Fibroblast of upper back skin (primary cell): ENCODE measurements at regions not wholly inside any gene's neighbourhood (a gene's known extent, or its start where the extent isn't known, plus 50 kb on each side); places are given as distances from the start of the nearest gene placed in this dataset.
"Not testable (repeated sequence)": the region's sequence is repeated elsewhere in the genome, so short reads cannot be mapped to it uniquely, and the experiment has no call there.

Source experiments
- DNase-seq: peaks from one replicate; pipeline ENCODE4 v3.0.0-alpha.2; 2013

DNA sequence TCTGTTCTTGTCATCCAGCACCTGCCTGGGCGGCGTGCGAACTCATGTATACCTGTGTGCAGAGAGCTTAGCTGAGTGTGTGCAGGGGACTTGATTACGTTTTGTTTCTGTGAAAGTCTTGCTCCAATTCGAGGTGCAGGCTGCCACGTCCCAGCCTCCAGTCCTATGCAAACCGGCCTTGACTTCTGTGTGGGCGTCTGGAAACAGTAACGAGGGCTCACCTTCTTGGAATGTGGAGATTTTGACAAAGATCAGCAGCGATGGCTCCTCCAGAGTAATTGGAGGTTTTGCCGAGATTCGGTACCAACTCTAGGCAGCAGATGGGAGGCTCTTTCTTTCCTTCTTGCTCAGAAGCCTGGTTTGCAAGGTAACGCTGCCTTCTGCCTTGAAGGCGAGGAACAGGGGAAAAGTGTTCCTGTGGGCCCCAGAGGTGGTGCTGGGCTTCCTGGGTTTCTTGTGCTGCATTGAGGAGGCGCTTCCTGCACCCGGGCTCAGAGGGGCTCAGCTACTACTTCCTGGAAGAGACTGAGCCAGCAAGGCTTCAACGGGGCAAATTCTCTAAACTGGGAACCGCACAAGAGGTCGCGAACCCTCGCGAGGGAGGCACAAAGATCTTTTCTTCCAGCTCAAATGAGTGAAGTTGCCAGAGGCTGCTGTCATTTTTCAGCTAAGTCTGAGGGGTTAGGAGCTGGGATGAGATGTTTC is 249.0 kb downstream of the AACS start:
- no peak for DNase-seq

DNA sequence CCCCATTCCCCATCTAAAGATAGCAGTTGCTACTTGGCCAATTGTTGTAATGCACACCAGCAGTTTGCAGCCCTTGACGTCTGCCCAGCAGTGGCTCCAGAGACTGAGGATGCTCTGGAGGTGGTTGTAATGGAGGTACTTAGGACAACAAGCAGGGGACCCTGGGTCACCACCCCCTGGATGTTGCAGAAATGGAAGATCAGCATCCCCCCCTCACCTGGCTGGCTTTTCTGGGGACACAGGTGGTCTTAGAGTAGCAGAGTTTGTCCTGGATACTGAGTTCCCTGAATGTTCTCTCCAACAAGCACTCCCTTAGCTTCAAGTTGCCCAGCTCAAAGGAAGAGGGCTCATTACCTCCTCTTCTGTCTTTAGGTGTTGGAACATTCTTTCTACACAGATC is 250.5 kb downstream of the AACS start:
- no peak for DNase-seq

DNA sequence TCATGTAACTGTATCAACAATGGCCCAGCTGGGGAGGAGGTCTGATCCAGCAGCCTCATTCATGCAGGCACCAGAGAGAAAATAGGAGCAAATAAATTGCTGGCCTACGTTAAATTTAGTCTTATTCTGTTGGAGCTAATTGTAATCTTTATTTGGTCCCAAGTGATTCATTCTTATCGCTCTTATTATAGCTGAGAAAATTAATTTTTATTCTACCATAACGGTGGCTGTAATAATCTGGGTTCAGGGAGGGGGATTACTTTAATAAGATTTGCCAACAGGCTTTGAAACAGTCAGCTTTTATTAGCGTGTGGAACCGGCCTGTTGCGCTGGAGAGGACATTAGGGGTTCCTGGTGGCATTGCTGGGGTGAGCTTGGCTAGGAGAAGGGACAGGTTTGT is 254.9 kb downstream of the AACS start:
- no peak for DNase-seq

DNA sequence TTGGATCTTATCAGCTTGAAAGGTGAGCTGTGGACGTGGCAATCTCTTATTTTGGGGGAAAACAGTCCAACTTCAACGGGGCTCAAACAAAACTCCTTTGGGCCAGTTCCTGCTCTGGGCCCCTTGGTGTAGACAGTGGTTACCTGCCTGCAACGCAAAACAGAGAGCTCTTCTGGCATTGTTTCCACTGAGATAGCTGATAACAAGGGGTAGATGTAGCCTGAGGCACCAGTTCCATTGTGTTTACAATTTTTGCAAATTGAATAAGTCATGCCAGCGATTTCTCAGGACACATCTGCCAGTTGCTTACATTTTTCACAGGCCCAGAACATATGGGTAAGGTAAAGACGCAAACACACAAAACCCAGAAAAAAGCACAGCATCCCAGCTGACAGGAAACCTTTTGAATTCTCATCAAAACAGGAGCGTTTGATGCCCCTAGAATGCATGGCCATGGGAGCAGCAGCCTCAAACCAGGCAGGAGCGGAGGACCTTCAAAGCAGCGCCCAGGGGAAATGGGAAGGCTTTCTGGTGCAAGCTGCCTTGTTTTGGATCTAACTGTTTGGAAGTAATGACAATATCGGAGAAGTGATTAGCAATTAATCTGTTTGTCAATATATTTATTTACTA is 259.7 kb downstream of the AACS start:
- no peak for DNase-seq

DNA sequence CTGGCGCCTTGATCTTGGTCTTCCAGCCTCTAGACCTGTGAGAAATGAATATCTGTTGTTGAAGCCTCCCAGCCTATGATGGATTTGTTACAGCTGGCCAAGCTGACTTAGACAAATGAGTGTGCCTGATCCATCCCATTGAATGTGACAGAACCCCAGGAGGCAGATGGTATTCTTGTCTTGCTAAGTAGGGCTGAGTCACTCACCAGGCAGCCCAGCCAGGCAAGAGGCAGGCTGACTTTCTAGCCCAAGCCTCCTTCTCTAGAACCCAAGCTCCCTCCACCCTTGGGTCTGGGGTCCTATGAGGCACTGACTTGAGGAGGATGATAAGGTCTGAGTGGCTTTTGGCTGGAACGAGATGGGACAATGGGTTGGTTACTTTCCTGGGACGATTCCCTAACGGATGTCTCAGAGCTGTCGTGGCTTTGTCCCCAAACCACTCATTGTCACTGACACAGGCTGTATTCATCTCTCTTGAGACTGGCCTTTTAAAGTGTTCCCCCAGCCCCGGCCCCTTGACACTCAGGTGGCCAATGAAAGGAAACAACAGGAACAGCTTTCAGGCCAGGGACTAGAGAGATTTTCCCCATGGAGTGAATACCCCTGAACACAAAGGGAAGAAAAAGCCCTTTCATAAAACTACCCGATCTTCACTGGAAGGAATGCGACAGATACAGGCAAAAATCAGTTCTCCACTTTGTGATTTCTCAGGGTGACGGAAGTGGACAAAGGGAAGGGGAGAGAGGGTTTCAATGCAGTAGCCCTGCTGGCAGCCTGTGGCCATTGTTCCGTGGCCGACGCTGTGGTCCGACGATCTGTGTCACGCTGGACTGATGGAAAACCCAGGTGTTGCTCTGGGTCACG is 264.2 kb downstream of the AACS start:
- DNase-seq, result no peak

DNA sequence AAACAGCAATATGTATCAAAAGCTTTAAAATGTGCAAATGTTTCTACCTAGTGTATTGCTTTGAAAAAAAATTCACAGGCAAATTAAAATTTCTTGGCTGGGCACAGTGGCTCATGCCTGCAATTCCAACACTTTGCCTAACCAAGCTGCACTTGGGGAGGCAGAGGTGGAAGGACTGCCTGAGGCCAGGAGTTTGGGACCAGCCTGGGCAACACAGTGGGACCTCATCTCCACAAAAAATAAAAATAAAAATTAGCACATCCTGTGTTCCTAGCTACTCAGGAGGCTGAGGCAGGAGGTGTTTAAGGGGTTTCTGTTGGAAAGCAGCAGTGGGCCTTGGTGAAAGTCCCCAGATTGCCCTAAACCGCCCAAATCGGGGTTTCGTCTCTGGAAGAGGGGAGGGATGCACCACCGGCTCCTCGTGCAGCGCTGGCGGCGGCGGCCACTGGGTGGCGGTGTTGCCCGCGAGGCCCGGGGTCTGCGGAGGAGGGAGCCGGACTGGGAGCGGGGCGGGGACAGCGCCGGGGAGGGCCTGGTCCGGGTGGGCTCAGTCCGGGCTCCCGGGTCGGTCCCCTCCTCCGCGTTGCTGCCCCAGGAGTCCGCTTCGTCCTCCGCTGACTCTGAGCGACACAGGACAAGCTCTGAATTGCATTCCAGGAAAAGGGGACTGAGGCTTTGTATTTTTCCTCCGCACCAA is 265.6 kb downstream of the AACS start:
- peak; percentile 13 for DNase-seq

DNA sequence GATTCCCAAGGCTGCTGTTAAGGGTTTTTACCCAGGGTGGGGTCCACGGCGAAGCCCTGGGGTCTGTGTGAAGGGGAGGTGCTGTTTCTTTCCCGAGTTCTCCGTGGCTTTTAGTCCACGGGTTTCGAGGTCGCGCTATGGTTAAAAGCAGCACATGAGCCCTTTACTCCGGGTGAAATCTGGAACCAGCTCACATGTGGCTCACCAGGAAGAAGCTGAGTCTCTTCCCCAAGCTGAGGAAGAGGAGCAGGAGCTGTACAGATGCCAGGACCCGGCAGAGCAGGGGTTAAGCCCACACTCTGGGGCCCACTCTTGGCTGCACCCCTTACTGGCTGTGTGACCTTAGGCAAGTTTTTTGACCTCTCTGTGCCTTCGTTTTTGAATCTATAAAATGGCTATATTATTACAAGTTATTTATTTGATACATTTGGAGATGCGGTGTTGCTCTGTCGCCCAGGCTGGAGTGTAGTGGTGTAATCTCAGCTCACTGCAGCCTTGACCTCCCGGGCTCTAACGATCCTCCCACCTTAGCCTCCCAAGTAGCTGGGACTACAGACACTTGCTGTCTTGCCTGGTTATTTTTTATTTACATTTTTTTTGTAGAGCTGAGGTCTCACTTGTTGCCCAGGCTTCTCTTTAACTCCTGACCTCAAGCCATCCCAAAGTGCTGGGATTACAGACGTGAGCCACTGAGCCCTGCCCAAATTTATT is 266.3 kb downstream of the AACS start:
- no peak for DNase-seq

DNA sequence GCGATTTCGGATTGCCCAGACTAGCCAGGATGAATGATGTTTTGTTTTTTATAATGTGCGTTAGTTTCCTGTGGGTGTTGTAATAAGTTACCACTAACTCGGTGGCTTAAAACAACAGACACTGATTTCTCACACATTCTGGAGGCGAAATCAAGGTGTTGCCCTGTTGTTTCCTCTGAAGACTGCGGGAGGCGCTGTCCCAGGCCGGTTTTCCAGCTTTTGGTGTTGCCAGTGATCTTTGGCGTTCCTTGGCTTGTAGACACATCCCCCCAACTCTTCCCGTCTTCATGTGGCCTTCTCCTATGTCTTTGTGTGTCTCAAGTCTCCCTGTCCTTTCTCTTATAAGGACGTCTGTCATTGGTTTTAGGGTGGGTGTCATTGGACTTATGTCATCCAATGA is 267.7 kb downstream of the AACS start:
- DNase-seq, result no peak

DNA sequence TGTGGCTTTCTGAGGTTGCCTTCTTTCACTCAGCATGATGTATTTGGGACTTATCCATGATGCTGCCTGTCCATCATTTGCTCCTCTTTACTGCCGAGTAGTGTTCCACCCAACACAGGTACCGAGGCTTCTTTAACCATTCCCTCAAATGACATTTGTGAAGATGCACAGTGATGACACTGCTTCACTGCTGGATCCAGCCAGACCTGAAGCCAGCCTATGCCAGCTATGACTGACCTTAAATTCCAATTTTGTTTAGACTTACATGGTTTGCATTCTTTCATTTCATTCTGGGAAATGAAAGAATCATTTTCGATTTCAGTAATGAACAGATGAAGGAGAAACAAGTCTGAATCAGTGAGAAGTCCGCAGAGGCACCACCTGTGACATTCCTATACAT is 271.0 kb downstream of the AACS start:
- no peak for DNase-seq

DNA sequence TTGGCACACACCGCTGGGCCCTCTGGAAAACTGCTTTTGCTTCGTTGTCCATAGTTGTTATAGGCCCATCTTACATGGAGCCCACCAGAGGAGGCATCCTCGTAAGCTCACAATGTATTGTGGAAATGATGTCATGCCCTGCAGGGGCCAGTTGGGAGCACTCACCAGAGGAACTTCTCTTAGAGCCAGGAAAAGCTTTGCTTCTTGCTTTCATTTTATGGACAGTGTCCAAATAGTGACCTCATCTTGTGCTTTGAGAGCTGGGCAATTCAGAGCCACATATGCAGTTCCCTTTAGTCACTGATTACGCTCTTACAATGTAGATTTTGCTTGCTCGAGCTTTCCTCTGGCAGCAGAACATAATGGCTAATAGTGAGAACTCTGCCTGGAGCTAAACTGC is 275.6 kb downstream of the AACS start:
- DNase-seq, result peak; percentile 50

DNA sequence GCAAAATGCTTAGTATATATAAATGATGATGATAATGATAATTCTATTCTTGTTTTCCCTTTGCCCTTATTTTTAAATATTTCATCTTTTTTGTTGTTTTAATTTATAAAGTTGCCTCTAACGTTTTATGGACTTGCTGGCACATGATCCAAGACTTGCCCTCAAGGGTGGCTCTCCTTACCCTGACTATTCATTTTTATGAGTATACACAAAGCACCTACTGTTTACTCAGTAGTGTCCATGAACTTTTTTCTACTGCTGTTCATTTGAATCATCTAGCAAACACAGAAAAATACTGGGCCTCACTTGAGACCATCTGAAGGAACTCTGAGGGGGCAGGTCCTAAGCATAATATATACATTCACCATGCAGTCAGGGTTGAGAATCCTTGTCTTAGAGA is 276.2 kb downstream of the AACS start:
- DNase-seq, result no peak

DNA sequence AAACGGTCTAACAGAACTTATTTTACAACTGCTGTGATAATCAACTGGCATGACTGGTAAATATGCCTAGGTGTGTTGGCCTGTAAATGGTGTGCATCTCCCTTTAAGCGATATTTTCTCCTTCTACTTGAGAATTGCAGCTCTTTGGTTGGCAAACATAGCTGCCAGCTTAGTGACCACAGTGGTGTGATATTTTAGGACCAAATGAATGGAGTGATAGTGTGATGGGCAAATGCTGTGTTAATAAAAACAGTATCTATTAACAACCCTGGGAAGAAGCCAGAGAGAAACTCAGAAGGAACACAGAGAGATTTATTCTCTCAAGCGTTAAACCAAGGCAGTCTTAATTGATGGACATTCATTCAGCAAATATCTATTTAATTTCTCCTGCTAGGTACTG is 278.4 kb downstream of the AACS start:
- no peak for DNase-seq

DNA sequence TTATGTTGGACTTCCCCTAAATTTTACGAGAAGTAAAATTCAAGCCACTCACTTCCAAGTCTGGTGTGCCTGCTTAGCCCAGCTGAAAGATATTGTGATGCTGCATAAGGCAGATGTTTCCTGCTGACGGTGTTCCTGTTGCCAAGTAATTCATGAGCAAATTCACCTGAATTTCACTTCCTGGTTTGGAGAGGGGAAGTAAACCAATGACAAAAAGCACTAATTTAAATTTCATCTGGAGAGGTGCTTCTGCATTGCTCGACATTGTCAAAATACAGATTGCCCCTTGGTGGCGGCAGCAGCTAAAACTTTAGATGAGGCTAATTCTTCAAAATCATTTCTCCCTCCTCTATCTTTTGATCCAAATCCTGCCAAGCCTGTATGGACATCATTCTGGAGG is 281.1 kb downstream of the AACS start:
- no peak for DNase-seq

DNA sequence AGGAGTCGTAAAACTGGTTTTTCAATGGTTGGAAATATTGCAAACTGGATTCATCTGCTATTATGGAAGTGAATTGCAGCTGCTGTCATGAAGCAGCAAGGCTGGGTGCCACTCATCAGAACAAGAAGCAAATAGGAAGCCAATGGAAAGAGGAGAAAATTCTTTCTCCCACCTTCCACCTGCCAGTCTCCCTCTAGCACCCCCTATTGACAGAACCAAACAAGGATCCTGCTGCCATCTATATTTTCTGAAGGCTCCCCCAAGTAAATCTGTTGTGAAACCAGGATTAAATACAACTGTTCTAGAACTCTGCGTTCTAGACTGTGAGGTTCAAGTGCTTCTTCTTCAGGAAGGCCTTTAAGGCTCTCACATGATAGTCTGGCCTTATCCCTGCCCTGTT is 286.6 kb downstream of the AACS start:
- no peak for DNase-seq

DNA sequence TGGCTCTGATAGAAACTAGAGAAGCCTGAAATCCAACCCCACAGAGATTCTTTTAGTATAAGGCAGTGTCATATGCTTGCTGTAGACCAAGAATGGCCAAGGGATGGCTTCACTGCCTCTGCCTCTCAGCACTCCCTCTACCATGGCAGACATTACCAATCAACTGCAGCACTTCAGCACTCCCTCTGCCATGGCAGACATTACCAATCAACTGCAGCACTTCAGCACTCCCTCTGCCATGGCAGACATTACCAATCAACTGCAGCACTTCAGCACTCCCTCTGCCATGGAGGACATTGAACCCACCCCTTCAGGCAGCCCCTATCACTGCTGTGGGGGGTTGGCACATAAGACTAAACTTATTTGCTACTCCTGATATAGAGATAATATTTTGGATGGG is 287.8 kb downstream of the AACS start:
- DNase-seq, result not testable (repeated sequence)

DNA sequence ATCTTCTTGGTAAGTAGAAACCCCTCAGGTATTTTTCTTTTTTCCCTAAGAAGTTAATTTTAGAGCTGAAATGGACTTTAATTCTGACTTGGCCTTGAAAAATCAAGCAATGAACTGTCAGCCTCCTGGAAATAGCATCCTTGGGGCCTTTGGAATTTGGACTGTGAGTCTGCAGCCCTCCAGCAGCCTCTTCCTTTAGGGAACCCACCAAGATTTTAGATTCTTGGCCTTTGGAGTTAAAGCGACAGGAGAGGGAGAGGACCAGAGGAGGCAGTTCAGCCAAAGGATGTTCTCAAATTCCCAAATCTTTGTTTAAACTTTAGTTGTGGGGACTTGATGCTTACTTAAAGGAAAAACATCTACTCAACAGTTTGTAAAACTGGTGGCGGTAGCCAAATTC is 288.6 kb downstream of the AACS start:
- DNase-seq, result no peak

DNA sequence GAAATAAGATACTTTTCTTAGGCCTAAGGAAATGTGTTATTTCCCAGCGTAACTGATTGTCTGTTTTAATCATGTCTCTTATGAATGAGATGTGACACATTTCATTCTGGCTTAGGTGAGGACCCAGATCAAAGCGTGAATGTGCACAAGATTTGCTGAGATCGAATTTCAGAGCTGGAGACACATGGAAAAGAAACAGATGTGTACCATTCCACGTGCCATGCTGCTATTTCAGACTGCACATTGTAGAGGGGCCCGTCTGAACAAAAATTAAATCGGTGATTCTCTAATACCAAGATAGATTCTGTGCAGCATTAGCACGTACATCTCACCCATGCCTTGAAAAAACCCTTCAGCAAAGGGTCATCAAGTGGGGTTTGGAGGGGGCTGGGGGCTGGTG is 290.4 kb downstream of the AACS start:
- no peak for DNase-seq

DNA sequence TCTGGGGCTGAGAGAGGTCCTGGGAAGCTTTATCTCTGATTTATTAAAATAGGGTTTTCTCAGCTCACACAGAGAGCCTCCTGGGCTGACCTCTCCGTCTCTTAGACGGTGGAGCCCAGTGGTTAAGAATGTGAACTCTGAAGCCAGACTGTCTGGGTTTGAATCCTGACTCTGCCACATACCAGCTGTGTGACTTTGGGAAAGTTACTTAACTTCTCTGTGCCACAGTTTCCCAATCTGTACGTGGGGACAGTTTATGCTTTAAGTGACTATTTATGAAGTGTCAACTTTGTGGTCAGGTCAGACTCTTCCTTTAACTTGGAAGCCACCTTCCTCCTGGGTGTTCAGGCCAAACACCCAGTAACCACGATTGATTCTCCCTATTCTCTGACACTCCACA is 290.9 kb downstream of the AACS start:
- DNase-seq, result no peak

DNA sequence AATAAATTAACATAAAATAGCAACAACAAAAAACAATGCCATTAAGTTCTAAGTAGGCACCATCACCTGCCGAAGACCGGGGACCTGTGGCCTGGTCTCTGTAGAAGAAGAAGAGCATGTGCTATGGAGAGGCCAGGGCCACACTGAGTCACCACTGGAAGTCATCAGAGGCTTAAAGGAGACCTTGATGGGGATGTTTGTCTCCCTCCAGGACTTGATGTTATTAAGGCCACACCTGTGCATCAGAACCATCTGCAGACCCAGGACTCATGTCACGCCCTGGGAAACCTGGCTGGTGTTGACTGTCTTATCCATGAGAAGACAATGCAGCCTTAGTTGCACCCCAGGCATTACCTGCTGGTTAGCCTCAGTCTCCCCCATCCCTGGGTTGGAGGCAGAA is 292.3 kb downstream of the AACS start:
- DNase-seq, result no peak

DNA sequence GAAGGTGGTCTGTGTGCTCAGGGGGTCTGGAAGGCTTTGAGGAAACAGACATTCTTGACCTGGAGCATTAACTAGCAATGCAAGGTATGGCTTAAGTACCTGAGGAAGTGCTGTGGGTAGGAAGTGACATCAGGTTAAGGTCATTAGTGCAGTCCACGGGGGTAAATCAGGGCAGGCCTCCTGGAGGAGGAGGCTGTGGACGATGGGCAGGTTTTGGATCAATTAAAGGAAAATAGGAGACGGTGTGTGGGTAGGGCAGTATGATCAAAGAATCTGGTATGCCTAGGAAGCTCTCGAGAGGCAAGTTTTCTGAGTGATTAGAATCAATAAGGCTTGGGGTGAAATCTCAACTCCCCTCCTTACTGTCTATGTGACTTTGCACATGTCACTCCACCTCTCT is 295.3 kb downstream of the AACS start:
- DNase-seq, result no peak

DNA sequence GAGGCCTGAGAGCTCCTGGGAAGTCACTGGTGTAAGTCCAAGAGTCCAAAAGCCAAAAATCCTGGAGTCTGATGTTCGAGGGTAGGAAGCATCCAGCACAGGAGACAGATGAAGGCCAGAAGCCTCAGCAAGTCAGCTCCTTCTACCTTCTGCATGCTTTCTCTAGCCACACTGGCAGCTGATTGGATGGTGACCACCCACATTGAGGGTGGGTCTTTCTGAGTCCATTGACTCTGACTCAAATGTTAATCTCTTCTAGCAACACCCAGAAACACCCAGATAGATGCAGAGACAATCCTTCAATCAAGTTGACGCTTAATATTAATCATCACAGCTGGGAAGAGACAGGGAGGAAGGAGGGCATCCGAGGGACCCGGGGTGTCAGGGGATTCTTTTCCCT is 305.8 kb downstream of the AACS start:
- no peak for DNase-seq

DNA sequence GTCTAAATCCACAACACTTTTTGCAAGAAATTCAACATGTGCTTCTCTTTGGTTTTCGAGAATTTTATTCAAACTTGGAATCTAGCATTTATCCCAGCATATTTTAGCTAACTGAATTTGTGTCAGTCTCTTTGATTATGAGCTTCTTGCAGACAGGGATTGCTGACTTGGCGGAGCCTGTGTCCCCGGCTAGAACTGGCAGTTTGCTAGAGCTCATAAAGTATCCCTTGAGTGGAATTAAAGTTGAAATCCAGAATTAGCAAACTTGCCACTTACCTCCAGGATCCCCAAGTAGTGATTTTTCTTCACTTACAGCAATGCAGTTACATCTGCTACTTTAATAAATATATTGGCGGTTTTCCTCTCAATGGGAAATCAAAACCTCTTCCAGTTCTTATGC is 306.9 kb downstream of the AACS start:
- no peak for DNase-seq

DNA sequence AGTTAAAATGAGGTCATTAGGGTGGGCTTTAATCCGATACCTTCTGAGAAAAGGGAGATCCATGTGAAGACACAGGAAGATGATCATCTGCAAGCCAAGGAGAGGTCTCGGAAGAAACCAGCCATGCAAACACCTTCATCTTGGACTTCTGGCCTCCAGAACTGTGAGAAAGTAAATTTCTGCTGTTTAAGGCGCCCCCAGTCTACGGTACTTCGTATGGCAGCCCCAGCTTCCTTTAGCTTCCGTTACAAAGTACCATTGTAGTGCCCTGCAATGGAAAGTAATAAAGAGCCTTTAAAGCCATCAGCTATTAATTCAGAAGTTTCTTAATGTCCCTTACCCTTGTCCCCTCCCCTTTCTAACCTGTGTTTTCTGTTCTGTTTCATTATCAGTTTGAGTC is 308.1 kb downstream of the AACS start:
- no peak for DNase-seq
